OCI-LY1 (cell line): ENCODE measurements at regions not wholly inside any gene's neighbourhood (a gene's known extent, or its start where the extent isn't known, plus 50 kb on each side); places are given as distances from the start of the nearest gene placed in this dataset.

Source experiments
- EZH2 ChIP-seq: fragments of 200-600 bp; sonication (generic), shearing (Covaris generic); IDR thresholded peaks from 2 replicates; pipeline ENCODE4 v1.8.0; 2017; ENCODE audit warnings: borderline replicate concordance, mixed run types, mild to moderate bottlenecking, antibody characterized with exemption, low read length, moderate library complexity, mixed read lengths
- TF ChIP-seq, protein P1 (sequence below): fragments of 200-600 bp; sonication (generic), shearing (Covaris generic); IDR thresholded peaks from 2 replicates; pipeline ENCODE4 v1.5.1; 2017; ENCODE audit warnings: mild to moderate bottlenecking, antibody characterized with exemption, low read length, moderate library complexity, mixed read lengths

DNA sequence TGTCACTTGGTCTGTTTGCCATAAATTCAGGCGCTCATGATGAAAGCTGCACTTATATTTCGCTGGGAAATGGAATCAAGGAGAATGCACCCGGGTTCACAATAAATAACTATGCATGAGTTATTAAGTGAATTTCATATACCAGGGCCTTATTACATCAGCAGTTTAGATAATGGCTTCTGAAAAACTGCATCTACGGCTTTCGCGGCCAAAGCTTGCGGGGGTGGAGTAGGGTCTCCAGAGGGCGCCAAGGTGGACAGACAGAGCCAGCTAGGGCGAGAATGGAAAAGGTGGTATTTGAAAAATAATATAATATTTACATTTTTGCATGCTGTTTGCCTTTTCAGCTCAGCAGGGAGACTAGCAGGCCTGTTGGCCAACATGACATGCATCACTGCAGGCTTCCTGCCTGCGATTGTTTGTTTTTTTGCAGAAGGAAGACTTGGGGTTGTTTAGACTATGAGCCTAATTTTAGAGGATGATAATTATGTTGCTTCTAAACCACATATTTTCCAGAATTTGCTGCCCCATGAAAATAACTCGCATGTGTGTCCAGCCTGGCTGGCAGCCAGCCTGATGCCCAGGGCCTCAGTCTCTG is 173.8 kb upstream of the IRX3 start:
- TF ChIP-seq EZH2: no peak
- TF ChIP-seq, protein P1, sequence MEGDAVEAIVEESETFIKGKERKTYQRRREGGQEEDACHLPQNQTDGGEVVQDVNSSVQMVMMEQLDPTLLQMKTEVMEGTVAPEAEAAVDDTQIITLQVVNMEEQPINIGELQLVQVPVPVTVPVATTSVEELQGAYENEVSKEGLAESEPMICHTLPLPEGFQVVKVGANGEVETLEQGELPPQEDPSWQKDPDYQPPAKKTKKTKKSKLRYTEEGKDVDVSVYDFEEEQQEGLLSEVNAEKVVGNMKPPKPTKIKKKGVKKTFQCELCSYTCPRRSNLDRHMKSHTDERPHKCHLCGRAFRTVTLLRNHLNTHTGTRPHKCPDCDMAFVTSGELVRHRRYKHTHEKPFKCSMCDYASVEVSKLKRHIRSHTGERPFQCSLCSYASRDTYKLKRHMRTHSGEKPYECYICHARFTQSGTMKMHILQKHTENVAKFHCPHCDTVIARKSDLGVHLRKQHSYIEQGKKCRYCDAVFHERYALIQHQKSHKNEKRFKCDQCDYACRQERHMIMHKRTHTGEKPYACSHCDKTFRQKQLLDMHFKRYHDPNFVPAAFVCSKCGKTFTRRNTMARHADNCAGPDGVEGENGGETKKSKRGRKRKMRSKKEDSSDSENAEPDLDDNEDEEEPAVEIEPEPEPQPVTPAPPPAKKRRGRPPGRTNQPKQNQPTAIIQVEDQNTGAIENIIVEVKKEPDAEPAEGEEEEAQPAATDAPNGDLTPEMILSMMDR: no peak
